ENCODE measurements at regions not wholly inside any gene's neighbourhood (a gene's known extent, or its start where the extent isn't known, plus 50 kb on each side); places are given as distances from the start of the nearest gene placed in this dataset.

DNA sequence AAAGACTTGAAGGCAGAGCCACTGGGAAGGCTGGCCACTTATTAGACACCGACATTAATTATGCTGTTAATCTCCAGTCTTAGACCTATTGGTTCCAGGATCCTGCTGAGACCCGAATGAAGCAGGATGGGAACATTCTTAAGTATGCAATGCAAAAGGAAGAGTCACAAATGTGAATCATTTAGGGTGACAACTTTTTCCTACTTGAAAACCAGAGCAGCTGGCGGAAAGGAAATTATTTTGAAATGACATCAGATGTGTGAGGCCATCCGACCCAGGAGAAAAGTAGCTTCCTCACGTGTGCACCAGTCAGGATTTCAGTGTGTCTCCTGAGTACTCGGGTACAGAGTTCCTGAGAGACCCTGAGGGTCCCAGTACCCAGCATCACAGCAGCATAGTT lies 222.9 kb upstream of the NCKAP5 start:
- Histone ChIP-seq H3K9ac (ENCODE audit: control insufficient read depth, insufficient read depth, low read length) (no peak overlapping the region), H3K9me3 (replicated peaks; ENCODE audit: control insufficient read depth, insufficient read depth, low read length) (no peaks in the 10 kb centered on the region), H3K27ac (ENCODE audit: control insufficient read depth, insufficient read depth) (no peak overlapping the region), H4K20me1 (ENCODE audit: control insufficient read depth, insufficient read depth) (no peaks in the 10 kb centered on the region), H3K36me3 (ENCODE audit: control insufficient read depth in 2 of 2, insufficient read depth in 2 of 2, low read length in 1 of 2) (no peaks in the 10 kb centered on the region), H3K79me2 (ENCODE audit: control insufficient read depth, insufficient read depth, low read length) (no peaks in the 10 kb centered on the region), H2AFZ (ENCODE audit: control insufficient read depth, low read depth, low read length) (no peak overlapping the region), H3K27me3 (replicated peaks in 1 of 2; ENCODE audit: control insufficient read depth in 2 of 2, insufficient read depth in 2 of 2, low read length in 1 of 2) (peaks cover 2 to 5% of the 10 kb centered on the region in 2 experiments; a peak in 2 of 4 replicates), H3K4me1 (ENCODE audit: control insufficient read depth, insufficient read depth, low read length) (no peaks in the 10 kb centered on the region), H3K4me2 (ENCODE audit: control insufficient read depth, insufficient read depth) (no peak overlapping the region), H3K4me3 (no peak overlapping the region)
- RAD21 ChIA-PET (ENCODE audit: unreplicated experiment) = no interaction called here
- SMC1A ChIA-PET (ENCODE audit: uncharacterized antibody, unreplicated experiment) = no interaction called here
- TF ChIP-seq, protein P1, sequence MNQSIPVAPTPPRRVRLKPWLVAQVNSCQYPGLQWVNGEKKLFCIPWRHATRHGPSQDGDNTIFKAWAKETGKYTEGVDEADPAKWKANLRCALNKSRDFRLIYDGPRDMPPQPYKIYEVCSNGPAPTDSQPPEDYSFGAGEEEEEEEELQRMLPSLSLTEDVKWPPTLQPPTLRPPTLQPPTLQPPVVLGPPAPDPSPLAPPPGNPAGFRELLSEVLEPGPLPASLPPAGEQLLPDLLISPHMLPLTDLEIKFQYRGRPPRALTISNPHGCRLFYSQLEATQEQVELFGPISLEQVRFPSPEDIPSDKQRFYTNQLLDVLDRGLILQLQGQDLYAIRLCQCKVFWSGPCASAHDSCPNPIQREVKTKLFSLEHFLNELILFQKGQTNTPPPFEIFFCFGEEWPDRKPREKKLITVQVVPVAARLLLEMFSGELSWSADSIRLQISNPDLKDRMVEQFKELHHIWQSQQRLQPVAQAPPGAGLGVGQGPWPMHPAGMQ (IDR thresholded peaks at IDR 0.05; ENCODE audit: borderline replicate concordance) = no peak
- TF ChIP-seq TARDBP (IDR thresholded peaks at IDR 0.05; ENCODE audit: borderline replicate concordance) = no peak
- POLR2A ChIA-PET = no interaction called here
- intact Hi-C loops (cut with micrococcal nuclease; ENCODE audit: unreplicated experiment) = no loop called here
- FAIRE-seq (no peak), DNase-seq (ENCODE audit: low read depth, low spot score) (no peak), ATAC-seq (no peak)
- 10% methylated on average over 6 of the region's 6 CpGs for WGBS (ENCODE audit: insufficient coverage, insufficient replicate concordance, low lambda C conversion rate, missing lambda C conversion rate)
- in situ Hi-C loops (cut with MboI) = no loop called here
- CTCF ChIA-PET = interaction anchor here (1.3 kb wide), 1 partner anchor 11 kb away, joined by 4 read pairs; no protein-coding TSS in a partner anchor
- BruUV-seq (replicated peaks) = no TSS peak

DNA sequence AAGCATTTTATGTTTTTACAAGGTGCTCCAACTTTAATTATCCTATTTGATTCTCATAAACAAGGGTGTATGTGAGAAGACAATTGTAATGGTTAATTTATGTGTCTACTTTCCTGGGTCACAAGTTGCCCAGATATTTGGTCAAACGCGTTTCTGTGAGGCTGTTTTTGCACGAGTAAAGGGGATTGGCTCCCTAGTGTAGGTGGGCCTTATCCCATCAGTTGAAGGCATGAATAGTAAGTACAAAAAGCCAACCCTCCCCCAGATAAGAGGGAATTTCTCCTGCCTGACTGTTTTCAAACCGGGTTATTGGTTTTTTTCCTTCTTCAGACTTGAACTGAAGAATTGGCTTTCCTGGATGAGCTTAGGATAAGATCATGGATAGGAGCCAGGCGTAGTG lies 224.0 kb upstream of the NCKAP5 start:
- intact Hi-C loops (cut with micrococcal nuclease; ENCODE audit: unreplicated experiment) = no loop called here
- no TSS peak for BruUV-seq (replicated peaks)
- Histone ChIP-seq H3K79me2 (ENCODE audit: control insufficient read depth, insufficient read depth, low read length) (no peaks in the 10 kb centered on the region), H3K4me3 (no peak overlapping the region), H3K4me2 (ENCODE audit: control insufficient read depth, insufficient read depth) (no peak overlapping the region), H3K9ac (ENCODE audit: control insufficient read depth, insufficient read depth, low read length) (no peak overlapping the region), H3K27ac (ENCODE audit: control insufficient read depth, insufficient read depth) (no peak overlapping the region), H2AFZ (ENCODE audit: control insufficient read depth, low read depth, low read length) (no peak overlapping the region), H3K4me1 (ENCODE audit: control insufficient read depth, insufficient read depth, low read length) (no peaks in the 10 kb centered on the region), H3K9me3 (replicated peaks; ENCODE audit: control insufficient read depth, insufficient read depth, low read length) (no peaks in the 10 kb centered on the region), H3K27me3 (replicated peaks in 1 of 2; ENCODE audit: control insufficient read depth in 2 of 2, insufficient read depth in 2 of 2, low read length in 1 of 2) (peaks cover 2 to 5% of the 10 kb centered on the region in 2 experiments; a peak in 2 of 4 replicates), H4K20me1 (ENCODE audit: control insufficient read depth, insufficient read depth) (no peaks in the 10 kb centered on the region), H3K36me3 (ENCODE audit: control insufficient read depth in 2 of 2, insufficient read depth in 2 of 2, low read length in 1 of 2) (no peaks in the 10 kb centered on the region)
- FAIRE-seq = no peak
- DNase-seq (ENCODE audit: low read depth, low spot score) = no peak
- SMC1A ChIA-PET (ENCODE audit: uncharacterized antibody, unreplicated experiment) = no interaction called here
- CTCF ChIA-PET = interaction anchor here (1.3 kb wide), 1 partner anchor 12 kb away, joined by 4 read pairs; no protein-coding TSS in a partner anchor
- in situ Hi-C loops (cut with MboI) = no loop called here
- whole genome bisulfite sequencing (ENCODE audit: insufficient coverage, insufficient replicate concordance, low lambda C conversion rate, missing lambda C conversion rate) = 18% methylated on average over 5 of the region's 5 CpGs
- no peak for ATAC-seq
- POLR2A ChIA-PET = no interaction called here
- RAD21 ChIA-PET (ENCODE audit: unreplicated experiment) = no interaction called here
- TF ChIP-seq CBX5 (IDR thresholded peaks at IDR 0.05; ENCODE audit: low read depth) = no peak
- no peak for TF ChIP-seq STAT3 (IDR thresholded peaks at IDR 0.05; ENCODE audit: low read depth, low read length)
- no peak for TF ChIP-seq MYB (IDR thresholded peaks at IDR 0.05; ENCODE audit: borderline replicate concordance, low read depth, low read length)
- TF ChIP-seq, protein P2, sequence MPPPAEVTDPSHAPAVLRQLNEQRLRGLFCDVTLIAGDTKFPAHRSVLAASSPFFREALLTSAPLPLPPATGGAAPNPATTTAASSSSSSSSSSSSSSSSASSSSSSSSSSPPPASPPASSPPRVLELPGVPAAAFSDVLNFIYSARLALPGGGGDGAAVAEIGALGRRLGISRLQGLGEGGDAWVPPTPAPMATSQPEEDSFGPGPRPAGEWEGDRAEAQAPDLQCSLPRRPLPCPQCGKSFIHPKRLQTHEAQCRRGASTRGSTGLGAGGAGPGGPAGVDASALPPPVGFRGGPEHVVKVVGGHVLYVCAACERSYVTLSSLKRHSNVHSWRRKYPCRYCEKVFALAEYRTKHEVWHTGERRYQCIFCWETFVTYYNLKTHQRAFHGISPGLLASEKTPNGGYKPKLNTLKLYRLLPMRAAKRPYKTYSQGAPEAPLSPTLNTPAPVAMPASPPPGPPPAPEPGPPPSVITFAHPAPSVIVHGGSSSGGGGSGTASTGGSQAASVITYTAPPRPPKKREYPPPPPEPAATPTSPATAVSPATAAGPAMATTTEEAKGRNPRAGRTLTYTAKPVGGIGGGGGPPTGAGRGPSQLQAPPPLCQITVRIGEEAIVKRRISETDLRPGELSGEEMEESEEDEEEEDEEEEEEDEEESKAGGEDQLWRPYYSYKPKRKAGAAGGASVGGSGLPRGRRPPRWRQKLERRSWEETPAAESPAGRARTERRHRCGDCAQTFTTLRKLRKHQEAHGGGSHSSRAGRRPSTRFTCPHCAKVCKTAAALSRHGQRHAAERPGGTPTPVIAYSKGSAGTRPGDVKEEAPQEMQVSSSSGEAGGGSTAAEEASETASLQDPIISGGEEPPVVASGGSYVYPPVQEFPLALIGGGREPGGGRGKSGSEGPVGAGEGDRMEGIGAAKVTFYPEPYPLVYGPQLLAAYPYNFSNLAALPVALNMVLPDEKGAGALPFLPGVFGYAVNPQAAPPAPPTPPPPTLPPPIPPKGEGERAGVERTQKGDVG (CRISPR knock-in tag; IDR thresholded peaks at IDR 0.05) = no peak
- TF ChIP-seq, protein P3, sequence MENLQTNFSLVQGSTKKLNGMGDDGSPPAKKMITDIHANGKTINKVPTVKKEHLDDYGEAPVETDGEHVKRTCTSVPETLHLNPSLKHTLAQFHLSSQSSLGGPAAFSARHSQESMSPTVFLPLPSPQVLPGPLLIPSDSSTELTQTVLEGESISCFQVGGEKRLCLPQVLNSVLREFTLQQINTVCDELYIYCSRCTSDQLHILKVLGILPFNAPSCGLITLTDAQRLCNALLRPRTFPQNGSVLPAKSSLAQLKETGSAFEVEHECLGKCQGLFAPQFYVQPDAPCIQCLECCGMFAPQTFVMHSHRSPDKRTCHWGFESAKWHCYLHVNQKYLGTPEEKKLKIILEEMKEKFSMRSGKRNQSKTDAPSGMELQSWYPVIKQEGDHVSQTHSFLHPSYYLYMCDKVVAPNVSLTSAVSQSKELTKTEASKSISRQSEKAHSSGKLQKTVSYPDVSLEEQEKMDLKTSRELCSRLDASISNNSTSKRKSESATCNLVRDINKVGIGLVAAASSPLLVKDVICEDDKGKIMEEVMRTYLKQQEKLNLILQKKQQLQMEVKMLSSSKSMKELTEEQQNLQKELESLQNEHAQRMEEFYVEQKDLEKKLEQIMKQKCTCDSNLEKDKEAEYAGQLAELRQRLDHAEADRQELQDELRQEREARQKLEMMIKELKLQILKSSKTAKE (IDR thresholded peaks at IDR 0.05; ENCODE audit: low read depth, poor library complexity, severe bottlenecking) = no peak

Measured in GM12878 (cell line).